Gastroesophageal sphincter (tissue), 3 donors: ENCODE measurements at regions not wholly inside any gene's neighbourhood (a gene's known extent, or its start where the extent isn't known, plus 50 kb on each side); places are given as distances from the start of the nearest gene placed in this dataset.

Experiments used
- EP300 ChIP-seq: sonication (generic); formaldehyde crosslinking; IDR thresholded peaks from one replicate; pipeline ENCODE4 v1.6.1; 2017; ENCODE audit warnings: antibody characterized with exemption, mild to moderate bottlenecking
- POLR2A ChIP-seq, 2 donors: fragments of 450-650 bp; IDR thresholded peaks; one replicate each; pipeline ENCODE4 v1.6.1; 2017; ENCODE audit warnings: antibody characterized with exemption in 2 of 2, mild to moderate bottlenecking in 2 of 2, moderate library complexity in 1 of 2
- POLR2AphosphoS5 ChIP-seq: sonication (generic); formaldehyde crosslinking; IDR thresholded peaks from one replicate; pipeline ENCODE4 v1.6.1; 2017; ENCODE audit warnings: antibody characterized with exemption
- TF ChIP-seq, protein P1 (sequence below), 4 experiments: fragments of 200-600 bp in 2 of 4; fragments of 450-650 bp in 2 of 4; sonication (generic) in 1 of 4; IDR thresholded peaks; one replicate each; pipeline ENCODE4 v1.5.1; 2017 to 2019; ENCODE audit warnings: antibody characterized with exemption in 4 of 4, mild to moderate bottlenecking in 2 of 4, moderate library complexity in 2 of 4

DNA sequence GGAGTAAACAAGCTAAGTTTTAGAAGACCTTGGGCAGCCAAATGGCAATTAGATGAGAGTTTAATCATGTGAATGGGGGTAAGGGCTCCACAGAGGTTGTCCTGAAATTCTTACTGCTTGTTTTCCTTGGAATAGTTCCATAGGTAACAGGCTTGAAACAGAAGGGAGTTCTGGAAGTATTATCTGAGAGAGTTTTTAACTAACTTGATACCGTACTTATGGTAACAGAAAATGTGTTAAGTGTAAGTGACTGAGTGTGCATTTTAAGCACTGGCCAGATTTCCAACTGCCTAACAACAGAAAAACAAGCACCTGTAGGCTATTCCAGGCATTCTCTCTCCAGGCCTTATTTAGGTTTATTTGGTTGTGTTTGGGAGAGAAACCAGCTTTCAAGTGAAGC lies 414.6 kb upstream of the PDE3A start:
- TF ChIP-seq, protein P1, sequence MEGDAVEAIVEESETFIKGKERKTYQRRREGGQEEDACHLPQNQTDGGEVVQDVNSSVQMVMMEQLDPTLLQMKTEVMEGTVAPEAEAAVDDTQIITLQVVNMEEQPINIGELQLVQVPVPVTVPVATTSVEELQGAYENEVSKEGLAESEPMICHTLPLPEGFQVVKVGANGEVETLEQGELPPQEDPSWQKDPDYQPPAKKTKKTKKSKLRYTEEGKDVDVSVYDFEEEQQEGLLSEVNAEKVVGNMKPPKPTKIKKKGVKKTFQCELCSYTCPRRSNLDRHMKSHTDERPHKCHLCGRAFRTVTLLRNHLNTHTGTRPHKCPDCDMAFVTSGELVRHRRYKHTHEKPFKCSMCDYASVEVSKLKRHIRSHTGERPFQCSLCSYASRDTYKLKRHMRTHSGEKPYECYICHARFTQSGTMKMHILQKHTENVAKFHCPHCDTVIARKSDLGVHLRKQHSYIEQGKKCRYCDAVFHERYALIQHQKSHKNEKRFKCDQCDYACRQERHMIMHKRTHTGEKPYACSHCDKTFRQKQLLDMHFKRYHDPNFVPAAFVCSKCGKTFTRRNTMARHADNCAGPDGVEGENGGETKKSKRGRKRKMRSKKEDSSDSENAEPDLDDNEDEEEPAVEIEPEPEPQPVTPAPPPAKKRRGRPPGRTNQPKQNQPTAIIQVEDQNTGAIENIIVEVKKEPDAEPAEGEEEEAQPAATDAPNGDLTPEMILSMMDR (IDR thresholded peaks at IDR 0.05), result no peak
- TF ChIP-seq POLR2AphosphoS5 (no peak), EP300 (no peak), POLR2A (IDR thresholded peaks at IDR 0.05) (no peak)
